CD4-positive, alpha-beta T cell (primary cell): ENCODE measurements at regions not wholly inside any gene's neighbourhood (a gene's known extent, or its start where the extent isn't known, plus 50 kb on each side); places are given as distances from the start of the nearest gene placed in this dataset.
A peak's percentile ranks its signal among the peaks of the same experiment; 100 is the strongest.

ENCODE experiments used
- ATAC-seq: fragments of 200-7000 bp; cut with Tn5 transposase; one replicate; pipeline ENCODE4 v1.10.0; 2022; ENCODE audit warnings: mild to moderate bottlenecking; ENCODE audit not compliant: poor library complexity
- CTCF ChIA-PET: fragments of 350-600 bp; sonication (Branson Sonifier 250); formaldehyde crosslinking; loops from one replicate; lab custom pipeline; 2021; ENCODE audit warnings: antibody characterized with exemption, inconsistent platforms; lab: Charles Lee
- POLR2A ChIA-PET: fragments of 350-600 bp; sonication (Branson Sonifier 250); formaldehyde crosslinking; loops from one replicate; lab custom pipeline; 2021; ENCODE audit warnings: antibody characterized with exemption, inconsistent platforms; lab: Charles Lee
- DNase-seq, 14 experiments: peaks; one replicate each; pipeline ENCODE4 v3.0.0-alpha.2; 2013 to 2020; ENCODE audit warnings: mixed read lengths in 2 of 14
- H3K27ac ChIP-seq, 2 donors: one replicate each; pipeline versions ENCODE4 v1.5.1 to v1.7.0; 2013; ENCODE audit warnings: low read length in 2 of 2, low read depth in 1 of 2, mild to moderate bottlenecking in 1 of 2
- H3K27me3 ChIP-seq, 2 experiments: 1 replicate in 1 of 2; 2 replicates in 1 of 2; pipeline versions ENCODE4 v1.6.1 to v1.7.0; 2013; ENCODE audit warnings: low read length in 2 of 2, control low read depth in 1 of 2, mild to moderate bottlenecking in 1 of 2, moderate library complexity in 1 of 2; ENCODE audit not compliant: insufficient read depth in 2 of 2, control insufficient read depth in 1 of 2
- H3K36me3 ChIP-seq: one replicate; pipeline ENCODE4 v1.6.1; 2013; ENCODE audit warnings: low read length, control low read depth; ENCODE audit not compliant: insufficient read depth
- H3K4me1 ChIP-seq: one replicate; pipeline ENCODE4 v1.6.1; 2013; ENCODE audit warnings: low read length, control low read depth; ENCODE audit not compliant: insufficient read depth
- H3K4me3 ChIP-seq: one replicate; pipeline ENCODE4 v1.5.1; 2013; ENCODE audit warnings: mild to moderate bottlenecking, low read length, moderate library complexity
- H3K9me3 ChIP-seq, 2 experiments: 1 replicate in 1 of 2; 2 replicates in 1 of 2; pipeline versions ENCODE4 v1.6.1 to v1.7.0; 2013; ENCODE audit warnings: low read length in 2 of 2, mild to moderate bottlenecking in 2 of 2, control low read depth in 1 of 2, moderate library complexity in 1 of 2; ENCODE audit not compliant: control insufficient read depth in 1 of 2, insufficient read depth in 1 of 2
- H3K27ac Mint-ChIP-seq: one replicate; pipeline ENCODE4 v1.8.0; 2020; ENCODE audit warnings: mixed read lengths
- H3K27me3 Mint-ChIP-seq: one replicate; pipeline ENCODE4 v1.8.0; 2021; ENCODE audit warnings: mixed read lengths
- H3K36me3 Mint-ChIP-seq: one replicate; pipeline ENCODE4 v1.8.0; 2021; ENCODE audit warnings: low read depth, mixed read lengths
- H3K4me1 Mint-ChIP-seq: one replicate; pipeline ENCODE4 v1.8.0; 2021; ENCODE audit warnings: low read depth, mixed read lengths
- H3K4me3 Mint-ChIP-seq: one replicate; pipeline ENCODE4 v1.8.0; 2020; ENCODE audit warnings: mild to moderate bottlenecking, mixed read lengths
- H3K9me3 Mint-ChIP-seq: one replicate; pipeline ENCODE4 v1.8.0; 2020; ENCODE audit warnings: mixed read lengths
- CTCF ChIP-seq: fragments of 200-600 bp; IDR thresholded peaks from one replicate; pipeline ENCODE4 v1.8.0; 2022; ENCODE audit warnings: antibody characterized with exemption, mild to moderate bottlenecking
- intact Hi-C, 2 experiments: fragments of 100-400 bp; cut with DNase I in 1 of 2; cut with micrococcal nuclease in 1 of 2; formaldehyde crosslinking; loops; one replicate each; pipeline versions ENCODE4 v1.15.1 to v1.9.0; 2023 to 2025; cut with DNase I, micrococcal nuclease

- Histone ChIP-seq H3K4me1 (peaks cover 49% of the 10 kb centered on the region), H3K36me3 (no peaks in the 10 kb centered on the region), H3K27ac (no peak overlapping the region), H3K27me3 (no peaks in the 10 kb centered on the region), H3K9me3 (no peaks in the 10 kb centered on the region), H3K4me3 (no peak overlapping the region)
- no peak for DNase-seq
- no peak for TF ChIP-seq CTCF
- CTCF ChIA-PET, result no interaction called here
- H3K9me3 Mint-ChIP-seq, result no peaks in the 10 kb centered on the region
- H3K27me3 Mint-ChIP-seq, result peaks cover 14% of the 10 kb centered on the region
- POLR2A ChIA-PET, result no interaction called here
- no peak for ATAC-seq
- peaks cover 63% of the 10 kb centered on the region for H3K4me1 Mint-ChIP-seq
- intact Hi-C loops, result loop anchor here in 1 of 2 experiments (5.0 kb wide), 1 partner anchor 1124 kb away; no protein-coding TSS in a partner anchor
- peak overlapping the region; percentile 90 for H3K27ac Mint-ChIP-seq
- no peaks in the 10 kb centered on the region for H3K36me3 Mint-ChIP-seq
- H3K4me3 Mint-ChIP-seq, result no peak overlapping the region
Measured at GRCh38 chr1:38558055-38558454, 301.5 kb downstream of the RRAGC start.

- Histone ChIP-seq H3K36me3 (no peaks in the 10 kb centered on the region), H3K4me3 (no peak overlapping the region), H3K4me1 (peaks cover 31% of the 10 kb centered on the region), H3K9me3 (no peaks in the 10 kb centered on the region), H3K27ac (no peak overlapping the region), H3K27me3 (no peaks in the 10 kb centered on the region)
- Mint-ChIP-seq H3K4me1 (peaks cover 42% of the 10 kb centered on the region), H3K4me3 (no peak overlapping the region), H3K36me3 (no peaks in the 10 kb centered on the region), H3K27me3 (no peaks in the 10 kb centered on the region), H3K27ac (no peak overlapping the region), H3K9me3 (no peaks in the 10 kb centered on the region)
- CTCF ChIA-PET, result no interaction called here
- POLR2A ChIA-PET, result interaction anchor here (0.6 kb wide), 1 partner anchor 30 kb away, joined by 3 read pairs; no protein-coding TSS in a partner anchor
- ATAC-seq (no peak), DNase-seq (no peak)
- no peak for TF ChIP-seq CTCF
- intact Hi-C loops, result loop anchor here in 1 of 2 experiments (5.0 kb wide), 1 partner anchor 1127 kb away; no protein-coding TSS in a partner anchor
Measured at GRCh38 chr1:38555594-38555993, 304.0 kb downstream of the RRAGC start.

- Mint-ChIP-seq H3K27ac (no peak overlapping the region), H3K9me3 (no peaks in the 10 kb centered on the region), H3K4me1 (peaks cover 37% of the 10 kb centered on the region), H3K36me3 (no peaks in the 10 kb centered on the region), H3K27me3 (no peaks in the 10 kb centered on the region), H3K4me3 (no peak overlapping the region)
- no peaks in the 10 kb centered on the region for H3K27me3 ChIP-seq
- H3K4me3 ChIP-seq, result no peak overlapping the region
- H3K9me3 ChIP-seq, result no peaks in the 10 kb centered on the region
- no peaks in the 10 kb centered on the region for H3K36me3 ChIP-seq
- H3K4me1 ChIP-seq, result peaks cover 26% of the 10 kb centered on the region
- CTCF ChIA-PET, result no interaction called here
- ATAC-seq, result no peak
- intact Hi-C loops, result loop anchor here in 1 of 2 experiments (5.0 kb wide), 1 partner anchor 1127 kb away; no protein-coding TSS in a partner anchor
- no peak overlapping the region for H3K27ac ChIP-seq
- no peak for TF ChIP-seq CTCF
- POLR2A ChIA-PET, result interaction anchor here (0.6 kb wide), 1 partner anchor 30 kb away, joined by 3 read pairs; no protein-coding TSS in a partner anchor
- no peak for DNase-seq
Measured at GRCh38 chr1:38555130-38555529, 304.4 kb downstream of the RRAGC start.
